Transverse colon (tissue), 4 donors: ENCODE measurements at regions not wholly inside any gene's neighbourhood (a gene's known extent, or its start where the extent isn't known, plus 50 kb on each side); places are given as distances from the start of the nearest gene placed in this dataset.

Experiments
- POLR2AphosphoS5 ChIP-seq, 3 donors: sonication (generic); formaldehyde crosslinking; IDR thresholded peaks; one replicate each; pipeline ENCODE4 v1.6.1; 2016; ENCODE audit warnings: antibody characterized with exemption in 3 of 3
- TF ChIP-seq, protein P1 (sequence below), 5 experiments: fragments of 200-600 bp in 3 of 5; fragments of 450-650 bp in 2 of 5; sonication (generic) in 3 of 5; IDR thresholded peaks; 1 replicate in 2 of 5; 2 replicates in 3 of 5; pipeline ENCODE4 v1.5.1; 2016 to 2017; ENCODE audit warnings: antibody characterized with exemption in 5 of 5, inconsistent platforms in 3 of 5, mild to moderate bottlenecking in 2 of 5, moderate library complexity in 1 of 5

DNA sequence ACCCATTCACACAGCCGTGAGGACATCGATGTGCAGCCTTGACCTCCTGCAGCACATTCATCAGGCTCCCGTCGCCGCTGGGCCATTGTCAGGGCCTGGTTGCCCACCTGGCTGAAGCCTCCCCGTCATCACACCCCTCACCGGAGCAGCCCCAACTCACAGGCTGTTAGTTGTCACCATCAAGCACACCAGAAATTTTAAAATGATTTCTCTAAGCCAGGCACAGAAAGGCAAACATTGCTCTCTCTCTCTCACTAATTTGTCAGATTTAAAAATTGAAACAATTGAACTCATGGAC, 167.1 kb downstream of the RTP5 start:
- TF ChIP-seq, protein P1, sequence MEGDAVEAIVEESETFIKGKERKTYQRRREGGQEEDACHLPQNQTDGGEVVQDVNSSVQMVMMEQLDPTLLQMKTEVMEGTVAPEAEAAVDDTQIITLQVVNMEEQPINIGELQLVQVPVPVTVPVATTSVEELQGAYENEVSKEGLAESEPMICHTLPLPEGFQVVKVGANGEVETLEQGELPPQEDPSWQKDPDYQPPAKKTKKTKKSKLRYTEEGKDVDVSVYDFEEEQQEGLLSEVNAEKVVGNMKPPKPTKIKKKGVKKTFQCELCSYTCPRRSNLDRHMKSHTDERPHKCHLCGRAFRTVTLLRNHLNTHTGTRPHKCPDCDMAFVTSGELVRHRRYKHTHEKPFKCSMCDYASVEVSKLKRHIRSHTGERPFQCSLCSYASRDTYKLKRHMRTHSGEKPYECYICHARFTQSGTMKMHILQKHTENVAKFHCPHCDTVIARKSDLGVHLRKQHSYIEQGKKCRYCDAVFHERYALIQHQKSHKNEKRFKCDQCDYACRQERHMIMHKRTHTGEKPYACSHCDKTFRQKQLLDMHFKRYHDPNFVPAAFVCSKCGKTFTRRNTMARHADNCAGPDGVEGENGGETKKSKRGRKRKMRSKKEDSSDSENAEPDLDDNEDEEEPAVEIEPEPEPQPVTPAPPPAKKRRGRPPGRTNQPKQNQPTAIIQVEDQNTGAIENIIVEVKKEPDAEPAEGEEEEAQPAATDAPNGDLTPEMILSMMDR (IDR thresholded peaks at IDR 0.05) = no peak
- TF ChIP-seq POLR2AphosphoS5 (IDR thresholded peaks at IDR 0.05) = no peak
